ENCODE measurements at regions not wholly inside any gene's neighbourhood (a gene's known extent, or its start where the extent isn't known, plus 50 kb on each side); places are given as distances from the start of the nearest gene placed in this dataset.

GRCh38 chrX:80266287-80266686, 154.0 kb upstream of the TENT5D start:
- TF ChIP-seq EZH2 (IDR thresholded peaks at IDR 0.05; ENCODE audit: borderline replicate concordance, low read depth, low read length, severe bottlenecking) = no peak
- no peak for TF ChIP-seq POLR2A (IDR thresholded peaks at IDR 0.05; ENCODE audit: low read depth, low read length)
- TF ChIP-seq CTCF (IDR thresholded peaks at IDR 0.05; ENCODE audit: extremely low read depth in 1 of 2, insufficient read depth in 1 of 2, low read depth in 1 of 2, low read length in 2 of 2) = no peak
- no peak for TF ChIP-seq POLR2AphosphoS5 (IDR thresholded peaks at IDR 0.05; ENCODE audit: insufficient read depth, low read depth, low read length)
- TF ChIP-seq JUN (IDR thresholded peaks at IDR 0.05; ENCODE audit: borderline replicate concordance, insufficient read depth, insufficient read length, low read depth) = no peak
